HG03378 (cell line): ENCODE measurements at regions not wholly inside any gene's neighbourhood (a gene's known extent, or its start where the extent isn't known, plus 50 kb on each side); places are given as distances from the start of the nearest gene placed in this dataset.
"Not testable (repeated sequence)": the region's sequence is repeated elsewhere in the genome, so short reads cannot be mapped to it uniquely, and the experiment has no call there.

Experiments used
- ATAC-seq: cut with Tn5 transposase; IDR thresholded peaks from one replicate; pipeline ENCODE4 v1.9.1; 2021; ENCODE audit warnings: mild to moderate bottlenecking, moderate library complexity; ENCODE audit not compliant: unreplicated experiment

DNA sequence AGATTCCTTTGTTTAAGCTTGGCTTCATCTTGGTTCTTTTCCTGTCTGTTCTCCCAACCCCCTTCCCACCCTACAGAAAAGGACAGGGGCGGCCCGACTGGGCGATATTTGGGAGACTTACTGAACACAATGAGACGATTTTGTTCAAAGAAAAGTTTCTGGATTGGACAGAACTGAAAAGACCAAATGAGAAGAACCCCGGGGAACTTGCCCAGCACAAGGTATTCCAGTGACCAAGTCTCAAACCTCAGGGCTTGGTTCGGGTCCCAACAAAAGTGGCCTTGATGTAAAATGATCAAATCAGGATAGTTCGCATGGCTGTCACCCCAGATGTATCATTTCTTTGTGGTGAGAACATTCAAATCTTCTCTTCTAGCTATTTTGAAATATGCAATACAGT, 73.9 kb upstream of the LYZL2 start:
- ATAC-seq, result not testable (repeated sequence)

GRCh38 chr10:30702860-30703259, 73.3 kb upstream of the LYZL2 start:
- no peak for ATAC-seq

GRCh38 chr10:30701451-30702173, 72.1 kb upstream of the LYZL2 start:
- peak; percentile 62 for ATAC-seq

DNA sequence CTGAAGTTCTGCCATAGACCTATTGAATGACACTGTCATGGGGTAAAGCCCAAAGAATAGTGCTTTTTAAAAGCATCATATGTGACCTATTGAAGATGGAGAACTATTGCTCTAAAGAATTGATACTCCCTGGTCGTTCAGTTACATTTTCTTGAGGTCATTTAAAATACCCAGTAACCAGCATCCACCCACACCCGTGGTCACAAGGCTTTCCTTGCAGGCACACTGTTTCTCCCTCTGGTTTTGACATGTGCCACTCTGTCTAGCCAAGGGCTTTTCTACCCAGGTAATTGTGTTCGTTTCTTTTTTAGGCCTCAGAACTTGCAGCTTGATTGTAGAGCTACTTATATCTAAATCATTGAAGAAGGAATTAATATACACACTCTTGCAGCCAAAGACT, 68.3 kb upstream of the LYZL2 start:
- no peak for ATAC-seq

- not testable (repeated sequence) for ATAC-seq
These were observed 67.7 kb upstream of the LYZL2 start for GRCh38 chr10:30697221-30697620.

GRCh38 chr10:30696416-30697185, 67.0 kb upstream of the LYZL2 start:
- ATAC-seq, result not testable (repeated sequence)

DNA sequence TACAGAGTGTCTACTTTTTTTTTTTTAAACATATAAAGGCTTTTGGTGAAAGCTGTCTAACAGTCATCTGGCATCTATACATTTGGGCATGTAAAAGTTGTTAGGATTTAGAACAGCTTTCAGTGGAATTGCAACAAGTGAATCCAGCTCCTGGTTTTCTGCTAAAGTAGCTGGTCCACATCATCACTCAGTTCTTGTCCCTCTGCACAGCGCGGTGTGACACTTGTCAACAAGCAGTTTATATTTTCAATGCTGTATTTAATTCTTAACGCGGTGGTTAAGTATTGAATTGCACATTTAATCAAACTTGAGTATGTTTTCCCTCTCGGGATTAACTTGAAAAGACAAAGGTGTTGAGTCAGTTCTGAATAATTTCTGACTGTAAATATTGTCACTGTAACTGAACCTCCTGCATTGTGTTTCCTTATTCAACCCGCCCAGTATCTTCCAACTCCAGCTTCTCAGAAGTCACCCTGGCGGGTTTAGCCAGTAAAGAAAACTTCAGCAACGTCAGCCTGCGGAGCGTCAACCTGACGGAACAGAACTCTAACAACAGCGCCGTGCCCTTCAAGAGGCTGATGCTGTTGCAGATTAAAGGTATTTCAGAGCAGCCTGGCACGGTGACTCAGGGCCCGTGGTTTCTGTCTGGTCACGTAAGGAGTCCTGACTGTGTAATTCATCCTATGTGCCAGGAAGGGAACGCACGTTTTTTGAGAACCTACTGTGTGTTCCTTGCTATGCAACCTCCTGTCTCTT, 66.1 kb upstream of the LYZL2 start:
- ATAC-seq, result not testable (repeated sequence)

DNA sequence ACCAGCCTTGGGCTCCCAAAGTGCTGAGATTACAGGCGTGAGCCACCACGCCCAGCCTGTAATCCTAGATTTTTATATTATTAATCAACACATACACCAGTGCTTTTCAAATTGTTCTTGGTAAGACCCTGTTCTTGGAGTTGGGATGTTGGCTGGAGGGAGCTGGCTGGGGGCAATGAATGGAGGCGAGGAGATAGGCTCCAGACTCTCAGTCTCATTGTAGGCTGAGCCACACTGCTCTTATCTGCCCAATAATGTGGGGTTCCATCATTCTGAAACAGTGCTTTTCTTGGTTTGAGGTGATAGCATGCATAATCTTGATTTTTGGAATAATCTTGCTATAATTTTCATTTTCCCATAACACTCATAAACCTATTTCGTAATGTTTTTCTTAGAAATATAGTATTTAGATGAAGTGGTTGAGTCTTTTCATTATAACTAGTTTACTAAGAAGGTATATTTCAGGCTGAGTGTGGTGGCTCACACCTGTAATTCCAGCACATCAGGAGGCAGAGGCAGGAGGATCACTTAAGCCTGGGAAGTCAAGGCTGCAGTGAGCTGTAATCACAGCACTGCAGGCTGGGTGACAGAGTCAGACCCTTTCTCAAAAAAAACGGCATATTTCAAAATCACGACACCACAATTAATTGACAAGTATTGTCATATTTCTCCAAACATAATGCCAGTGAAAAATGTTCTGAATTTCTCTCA, 65.1 kb upstream of the LYZL2 start:
- ATAC-seq, result no peak

- ATAC-seq, result no peak
These were observed 62.1 kb upstream of the LYZL2 start for GRCh38 chr10:30691639-30692015.

GRCh38 chr10:30690948-30691638, 61.5 kb upstream of the LYZL2 start:
- not testable (repeated sequence) for ATAC-seq

GRCh38 chr10:30688456-30688855, 58.9 kb upstream of the LYZL2 start:
- ATAC-seq, result no peak

- no peak for ATAC-seq
These were observed 58.2 kb upstream of the LYZL2 start for GRCh38 chr10:30687698-30688213.

DNA sequence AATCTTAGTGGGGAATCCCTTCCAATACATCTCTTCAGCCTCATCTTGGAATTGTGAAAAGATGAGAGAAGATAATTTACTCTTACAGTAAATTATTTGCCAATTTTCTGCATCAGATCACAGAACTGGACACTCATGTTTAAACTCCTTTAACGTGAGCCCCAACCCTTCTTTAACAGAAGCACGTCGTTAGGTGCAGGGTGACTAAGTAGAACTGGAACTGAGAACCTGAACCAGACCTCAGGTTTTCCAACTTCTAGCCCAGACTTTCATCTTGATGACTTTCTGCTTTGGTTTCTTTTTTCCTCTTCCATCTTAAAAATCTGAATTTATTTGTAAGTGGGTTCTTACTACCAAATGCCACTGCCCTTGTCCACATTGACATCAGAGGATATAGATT, 57.2 kb upstream of the LYZL2 start:
- ATAC-seq, result no peak

GRCh38 chr10:30683496-30683895, 53.9 kb upstream of the LYZL2 start:
- no peak for ATAC-seq

- not testable (repeated sequence) for ATAC-seq
These were observed 53.0 kb upstream of the LYZL2 start for GRCh38 chr10:30682377-30683199.

- ATAC-seq, result no peak
These were observed 51.4 kb upstream of the LYZL2 start for GRCh38 chr10:30680908-30681307.
